Activated CD8-positive, alpha-beta memory T cell treated with anti-CD3 and anti-CD28 coated beads, Interleukin-2, amount 50 U/mL, for 24 hours (primary cell): ENCODE measurements at regions not wholly inside any gene's neighbourhood (a gene's known extent, or its start where the extent isn't known, plus 50 kb on each side); places are given as distances from the start of the nearest gene placed in this dataset.

ENCODE experiments used
- DNase-seq: peaks from one replicate; pipeline ENCODE4 v3.0.0-alpha.2; 2020; ENCODE audit errors: extremely low read depth

DNA sequence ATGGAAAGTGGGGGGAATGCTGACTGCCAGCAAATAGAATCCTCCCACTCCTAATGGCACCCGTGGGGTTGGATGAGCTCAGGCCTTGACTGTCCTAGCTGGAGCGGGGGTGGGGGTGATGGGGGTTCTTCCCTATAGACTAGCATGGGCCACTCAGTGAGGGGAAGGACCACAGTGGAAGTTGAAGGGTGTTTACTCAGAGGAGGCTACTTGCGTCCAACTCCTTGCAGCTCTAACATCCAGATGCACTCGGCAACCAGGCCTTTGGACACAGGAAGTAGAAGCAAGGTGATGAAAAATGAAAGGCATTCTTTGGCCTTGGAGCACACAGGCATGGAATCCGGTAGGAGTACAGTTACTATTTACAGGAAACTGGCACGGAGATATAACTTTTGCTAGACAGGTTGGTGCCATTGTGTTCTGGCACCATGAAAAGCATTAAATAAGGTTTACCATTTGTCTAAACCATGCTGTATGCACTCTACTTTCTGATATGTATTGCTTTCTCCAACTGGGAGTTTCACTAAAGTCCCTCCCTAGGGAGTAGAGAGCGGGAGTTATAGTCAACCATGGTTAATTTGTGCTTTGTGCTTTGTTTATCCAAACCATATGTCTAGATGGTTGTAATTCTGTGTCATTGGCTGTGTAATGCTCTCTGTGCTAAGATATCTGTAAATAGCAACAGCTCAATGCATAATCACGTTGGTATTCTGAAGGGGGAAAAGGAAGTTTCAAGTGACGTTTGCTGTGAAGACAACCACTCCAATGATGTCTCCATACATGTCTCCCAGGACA is 125.3 kb downstream of the TSHZ3 start:
- DNase-seq = no peak

DNA sequence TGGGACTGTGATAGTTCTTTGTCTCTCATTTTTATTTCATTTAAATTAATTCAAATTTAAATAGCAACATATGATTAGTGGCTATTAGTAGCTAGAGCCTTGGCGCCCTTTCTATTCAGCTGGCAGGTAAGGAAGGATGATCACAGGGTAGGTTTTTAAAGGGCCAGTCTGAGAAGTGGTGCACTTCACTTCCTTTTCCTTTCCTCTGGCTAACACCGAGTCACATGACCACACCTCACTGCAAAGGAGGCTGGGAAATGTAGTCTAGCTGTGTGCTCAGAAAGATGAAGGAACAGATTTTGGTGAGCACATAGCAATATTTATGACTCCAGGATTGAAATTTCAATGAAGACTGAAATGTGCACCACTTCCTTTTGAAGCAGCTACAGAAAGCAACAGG is 128.7 kb downstream of the TSHZ3 start:
- no peak for DNase-seq

DNA sequence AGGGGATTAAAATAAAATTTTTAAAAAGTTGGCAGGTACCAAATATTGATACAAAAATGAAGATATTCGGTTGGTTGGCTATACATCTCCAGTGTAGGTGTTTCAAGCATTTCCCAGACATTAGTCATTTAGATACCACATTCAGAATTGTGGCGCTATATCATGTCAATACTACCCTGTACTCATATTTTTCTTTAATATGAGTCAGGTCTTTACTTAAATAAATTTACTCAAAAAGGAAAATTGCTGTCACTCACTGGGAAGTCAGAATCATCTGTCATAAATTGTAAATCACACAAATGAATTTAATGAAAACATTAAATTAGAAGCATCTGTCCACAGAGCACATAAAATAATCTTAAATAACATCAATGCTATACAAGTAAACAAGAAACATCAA is 134.2 kb downstream of the TSHZ3 start:
- no peak for DNase-seq

DNA sequence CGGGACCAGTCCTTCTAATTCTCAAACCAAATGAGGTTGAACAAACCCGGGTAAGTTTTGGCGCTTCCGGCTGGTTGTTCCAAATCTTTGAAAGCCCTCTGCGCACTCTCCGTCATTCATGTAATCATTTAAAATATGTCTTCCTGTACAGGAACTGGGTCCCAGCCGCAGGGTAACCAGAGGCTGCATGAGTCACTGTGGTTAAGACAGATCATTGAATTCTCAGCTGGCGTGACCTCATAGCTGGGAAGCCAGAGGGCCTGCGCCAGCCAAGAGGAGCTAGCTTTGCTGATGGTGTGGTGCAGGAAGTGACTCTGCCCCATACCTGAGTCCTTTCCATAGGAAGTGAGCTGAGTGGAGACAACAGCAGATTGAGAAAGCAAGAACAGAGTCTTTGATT is 135.2 kb downstream of the TSHZ3 start:
- peak; percentile 78 for DNase-seq

DNA sequence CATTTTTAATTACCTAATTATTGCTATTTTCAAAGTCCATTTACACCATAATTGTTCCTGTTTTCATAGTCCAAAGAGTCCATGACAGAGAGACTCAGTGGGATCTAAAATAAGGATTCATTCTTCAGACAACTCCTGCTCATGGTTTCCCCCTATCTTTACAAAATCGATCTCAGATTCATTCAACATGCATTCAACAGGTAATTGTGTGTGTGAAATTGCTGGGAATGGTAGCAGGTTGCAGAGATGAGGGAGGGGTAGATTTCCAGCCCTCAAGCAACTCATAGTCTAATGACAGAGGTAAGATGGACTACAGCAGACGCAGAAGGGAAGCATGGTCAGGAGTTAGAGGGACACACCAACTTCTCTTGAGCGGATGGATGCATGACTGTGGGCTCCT is 138.1 kb downstream of the TSHZ3 start:
- DNase-seq = no peak

DNA sequence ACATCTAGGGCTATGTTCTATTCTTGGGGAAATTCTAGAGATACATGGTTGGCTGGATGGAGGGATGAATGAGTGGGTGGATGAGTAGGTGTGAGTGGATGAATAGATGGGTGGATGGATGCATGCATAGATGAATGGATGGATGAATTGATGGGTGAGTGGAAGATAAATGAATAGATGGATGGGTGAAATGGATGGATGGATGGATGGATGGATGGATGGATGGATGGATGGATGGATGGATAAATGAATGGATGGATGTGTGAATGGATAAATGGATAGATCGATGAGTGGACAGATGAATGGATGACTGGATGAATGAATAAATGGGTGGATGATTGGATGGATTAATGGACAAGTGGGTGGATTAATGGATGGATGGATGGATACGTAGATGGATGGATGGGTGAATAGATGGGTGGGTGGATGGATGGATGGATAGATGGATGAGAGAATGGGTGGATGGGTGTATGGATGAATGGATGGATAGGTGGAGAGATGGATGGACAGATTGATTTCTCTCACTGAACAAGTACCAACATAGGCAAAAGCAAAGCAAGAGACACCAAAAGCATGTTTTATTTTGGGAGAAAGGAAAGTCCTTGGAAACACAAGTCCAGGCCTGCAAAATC is 143.2 kb downstream of the TSHZ3 start:
- DNase-seq = no peak

DNA sequence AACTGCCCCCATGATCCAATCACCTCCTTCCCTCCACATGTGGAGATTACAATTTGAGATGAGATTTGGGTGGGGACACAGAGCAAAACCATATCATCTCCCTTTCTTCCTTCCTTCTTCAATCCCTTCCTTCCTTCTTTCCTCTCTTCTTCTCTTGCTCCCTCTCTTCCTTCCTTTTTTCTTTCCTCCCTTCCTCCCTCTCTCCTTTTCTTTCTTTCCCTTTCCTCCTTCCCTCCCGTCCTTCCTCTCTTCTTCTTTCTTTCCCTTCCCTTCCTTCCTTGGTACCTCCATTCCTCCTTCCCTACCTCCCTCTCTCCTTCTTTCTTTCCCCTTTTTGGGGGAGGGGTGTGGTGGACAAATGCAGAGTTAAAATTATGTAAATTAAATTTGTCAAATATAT is 145.1 kb downstream of the TSHZ3 start:
- no peak for DNase-seq

DNA sequence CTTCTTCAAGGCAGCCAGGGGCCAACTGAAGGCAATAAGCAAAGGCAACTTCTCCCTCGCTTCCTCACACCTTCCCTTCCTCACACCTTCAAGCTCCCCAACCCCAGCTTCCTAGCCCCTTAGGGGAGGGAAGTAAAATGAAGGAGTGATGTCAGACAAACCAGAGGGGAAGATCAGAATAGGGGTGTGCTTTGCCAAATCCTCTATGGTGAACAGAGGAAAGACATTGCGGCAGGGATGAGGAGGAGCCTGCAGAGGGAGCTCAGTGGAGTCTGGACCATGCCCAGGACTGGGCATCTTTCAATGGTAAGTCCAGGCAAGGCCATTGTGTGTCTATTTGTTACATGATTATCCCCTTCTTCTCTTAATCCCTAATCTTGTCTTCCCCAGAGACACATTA is 164.0 kb downstream of the TSHZ3 start:
- no peak for DNase-seq

DNA sequence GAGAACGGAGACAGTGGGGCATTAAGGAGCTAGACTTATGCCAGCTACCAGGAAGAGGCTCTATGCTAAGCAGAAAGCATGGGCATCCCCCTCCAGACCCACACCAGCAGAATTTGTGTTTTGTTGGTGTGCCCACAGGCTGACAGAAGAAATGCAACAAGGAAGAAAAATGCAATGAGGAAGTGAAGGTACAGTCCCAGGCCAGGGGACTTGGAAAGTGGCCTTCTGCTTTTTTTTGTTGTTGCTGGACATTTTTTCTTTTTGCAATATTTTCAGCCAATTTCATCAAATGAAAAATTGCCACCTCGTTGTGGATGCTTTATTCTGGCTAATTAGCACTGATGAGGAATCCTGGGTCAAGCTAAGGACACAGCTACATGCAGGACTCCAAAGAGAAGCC is 167.7 kb downstream of the TSHZ3 start:
- DNase-seq = no peak

DNA sequence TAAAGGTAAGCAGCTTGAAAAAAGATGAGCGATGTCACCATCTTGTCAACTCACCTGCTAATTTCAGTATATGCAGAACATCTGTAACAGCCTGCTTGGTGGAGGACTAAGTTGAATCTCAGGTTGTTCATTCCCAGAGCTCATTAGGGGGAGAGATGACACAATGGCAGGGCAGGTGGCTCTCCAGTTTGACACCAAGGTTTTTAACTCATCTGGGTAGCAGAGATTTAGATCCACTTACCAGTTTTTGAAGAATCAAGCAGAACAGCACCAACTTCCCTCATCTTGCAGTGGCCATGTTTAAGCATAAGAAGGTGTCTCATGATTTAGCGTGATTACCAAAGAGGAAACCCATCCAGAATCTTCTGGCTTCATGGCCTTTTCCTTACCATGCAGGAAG is 168.3 kb downstream of the TSHZ3 start:
- DNase-seq = no peak

DNA sequence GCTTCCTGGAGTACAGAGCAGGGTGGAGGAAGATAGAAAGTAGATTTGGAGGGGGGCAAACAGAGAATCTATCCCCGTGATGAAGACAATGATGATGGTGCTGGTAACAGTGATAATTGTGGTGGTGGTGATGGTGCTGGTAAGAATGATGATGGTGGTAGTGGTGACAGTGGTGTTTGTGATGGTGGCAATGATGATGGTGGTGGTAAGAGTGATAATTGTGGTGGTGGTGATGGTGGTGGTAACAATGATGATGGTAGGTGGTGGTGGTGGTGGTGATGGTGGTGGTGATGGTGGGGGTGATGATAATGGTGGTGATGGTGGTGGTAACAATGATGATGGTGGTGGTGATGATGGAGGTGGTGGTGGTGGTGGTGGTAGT is 169.8 kb downstream of the TSHZ3 start:
- no peak for DNase-seq

DNA sequence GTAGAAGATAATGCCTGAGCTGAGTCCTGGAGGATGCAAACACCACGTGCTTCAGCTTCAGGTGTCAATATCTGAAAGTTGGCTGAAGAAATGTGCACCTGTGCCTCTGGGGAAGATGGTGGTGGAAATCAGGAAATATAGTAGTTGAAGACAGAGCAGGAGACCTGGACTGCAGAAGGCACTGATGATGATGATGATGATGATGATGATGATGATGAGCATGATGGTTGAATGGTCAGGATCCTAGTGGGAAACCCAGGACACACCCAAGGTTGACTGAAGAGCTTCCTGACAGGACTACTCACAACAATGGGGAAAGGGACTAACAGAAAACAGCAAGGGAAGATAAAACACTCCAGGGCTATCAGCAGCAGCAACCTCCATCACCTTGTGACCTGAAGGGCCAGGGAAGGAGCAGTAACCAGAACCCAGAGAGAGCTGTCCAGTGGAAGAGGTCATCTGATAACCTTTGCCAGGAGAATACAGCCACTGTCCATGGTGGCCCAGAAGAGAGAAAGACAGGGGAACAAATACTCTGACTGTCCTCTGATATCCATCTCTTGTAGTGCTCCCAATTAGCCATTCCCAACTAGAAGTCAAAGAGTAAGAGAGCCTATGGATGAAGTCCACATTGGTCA is 170.3 kb downstream of the TSHZ3 start:
- DNase-seq = no peak

DNA sequence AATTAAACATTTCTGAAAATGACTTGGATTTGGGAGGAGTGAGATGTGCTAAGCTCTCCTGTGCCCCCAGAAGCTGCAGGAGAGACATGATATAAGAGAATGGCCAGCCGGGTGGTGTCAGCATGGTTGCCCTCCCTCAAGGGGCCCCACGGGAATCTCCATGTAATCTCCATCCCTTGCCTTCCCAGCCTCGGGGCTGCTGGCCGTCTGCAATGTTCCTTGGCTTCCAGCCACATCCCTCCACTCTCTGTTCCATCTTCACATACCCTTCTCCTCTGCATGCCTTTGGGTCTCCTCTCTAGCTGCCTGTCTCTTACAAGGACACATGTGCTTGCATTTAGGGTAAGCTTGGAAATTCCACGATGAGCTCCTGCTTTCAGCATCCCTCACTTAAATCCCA is 172.0 kb downstream of the TSHZ3 start:
- DNase-seq = no peak

DNA sequence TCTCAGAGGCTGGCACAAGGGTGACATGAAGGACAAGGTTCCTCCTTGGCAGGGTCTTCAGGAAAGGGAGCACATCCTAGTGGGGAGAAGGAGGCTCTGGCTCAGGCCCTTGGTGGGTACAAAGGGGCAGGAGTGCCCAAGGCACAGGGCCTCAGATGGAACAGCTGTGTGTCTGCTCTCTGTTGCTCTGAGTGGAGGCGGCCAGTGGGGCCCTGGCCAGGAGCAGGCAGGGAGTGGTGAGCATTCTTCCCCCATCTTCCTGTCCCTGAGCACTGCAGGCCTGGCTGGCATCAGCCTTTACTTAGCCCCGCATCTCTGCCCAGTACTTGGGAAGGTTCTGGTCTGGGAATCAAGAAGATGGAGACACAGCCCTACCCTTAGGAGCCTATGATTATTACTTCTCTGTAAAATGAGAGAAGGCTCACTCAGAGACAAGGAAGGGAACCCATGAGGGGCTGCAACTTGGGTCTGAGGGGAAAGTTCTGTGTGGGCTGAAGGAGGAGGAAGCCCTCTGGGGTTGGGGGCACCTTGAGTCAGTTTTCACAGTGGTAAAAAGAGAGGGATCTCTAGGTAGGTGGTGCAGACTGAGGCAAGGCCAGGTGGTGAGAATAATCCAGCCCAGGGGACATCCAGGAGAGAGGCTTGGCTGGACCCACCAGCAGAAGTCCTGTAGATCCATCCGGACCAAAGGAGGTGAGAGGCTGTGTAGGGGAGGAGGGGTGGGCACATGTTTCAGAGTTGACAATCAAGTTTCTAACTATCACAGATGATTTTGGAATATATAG is 173.5 kb downstream of the TSHZ3 start:
- no peak for DNase-seq

DNA sequence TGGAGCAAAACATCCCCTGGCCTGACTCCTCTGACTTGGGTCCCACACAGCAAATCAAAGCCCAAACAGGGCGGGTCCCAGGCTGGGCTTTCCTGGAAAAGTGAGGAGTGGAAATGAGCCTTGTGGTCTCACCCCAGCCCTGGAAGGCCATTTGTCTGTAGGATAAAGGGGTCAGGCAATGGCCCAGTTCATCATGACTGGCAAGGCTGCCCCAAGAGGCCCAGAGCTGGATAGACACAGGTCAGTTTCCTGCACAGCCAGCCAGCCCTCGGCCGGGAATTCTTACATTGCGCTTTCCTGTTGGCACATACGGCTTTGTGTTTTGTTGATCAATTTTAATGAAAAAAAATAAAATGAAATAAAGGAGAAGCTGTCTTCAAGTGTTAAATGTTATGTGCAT is 174.3 kb downstream of the TSHZ3 start:
- no peak for DNase-seq

DNA sequence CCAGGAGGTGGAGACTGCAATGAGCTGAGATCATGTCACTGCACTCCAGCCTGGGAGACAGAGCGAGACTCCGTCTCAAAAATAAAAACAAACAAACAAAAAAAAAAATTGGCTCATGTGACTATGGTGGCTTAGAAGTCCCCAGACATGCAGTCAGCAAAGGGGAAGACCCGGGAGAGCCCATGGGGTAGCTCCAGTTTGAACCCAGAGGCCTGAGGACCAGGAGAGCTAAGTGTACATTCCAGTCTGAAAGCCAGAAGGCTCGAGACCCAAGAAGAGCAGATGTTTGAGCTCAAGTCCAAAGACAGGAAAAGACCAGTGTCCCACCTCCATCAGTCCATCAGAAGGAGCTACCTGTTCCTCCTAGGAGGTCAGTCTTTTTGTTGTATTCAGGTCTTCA is 175.2 kb downstream of the TSHZ3 start:
- DNase-seq = no peak

DNA sequence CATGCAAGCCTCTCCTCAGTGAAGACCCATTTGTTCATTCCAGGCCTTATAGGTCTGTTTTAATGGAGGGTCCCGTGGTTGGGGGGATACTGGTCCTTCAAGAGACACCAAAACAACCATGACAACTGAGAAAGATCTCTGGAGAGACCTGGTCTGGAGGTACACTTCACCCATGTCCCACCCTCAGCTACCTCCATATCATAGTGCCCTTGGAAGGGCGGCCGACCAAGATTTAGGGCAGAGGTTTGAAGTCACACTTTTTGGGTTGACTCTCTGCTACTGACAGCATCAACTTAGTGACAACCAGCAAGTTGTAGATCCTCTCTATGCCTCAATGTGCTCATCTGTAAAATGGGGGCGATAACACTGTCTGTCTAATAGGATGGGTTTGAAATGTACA is 177.3 kb downstream of the TSHZ3 start:
- DNase-seq = no peak

DNA sequence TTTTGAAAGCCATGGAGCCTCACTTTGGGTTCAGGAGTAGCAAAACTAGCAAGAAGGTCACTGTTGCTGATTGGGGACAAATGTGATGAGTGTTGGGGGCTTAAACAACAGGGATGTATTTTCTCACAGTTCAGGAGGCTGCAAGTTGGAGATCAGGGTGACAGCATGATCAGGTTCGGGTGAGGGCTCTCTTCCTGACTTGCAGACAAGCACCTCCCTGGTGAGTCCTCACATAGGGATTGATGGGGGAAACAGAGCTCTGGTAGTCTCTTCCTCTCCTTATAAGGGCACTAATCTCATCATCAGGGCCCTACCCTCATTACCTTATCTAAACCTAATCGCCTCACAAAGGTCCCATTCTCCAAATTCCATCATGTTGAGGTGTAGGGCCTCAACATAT is 179.2 kb downstream of the TSHZ3 start:
- DNase-seq = no peak

DNA sequence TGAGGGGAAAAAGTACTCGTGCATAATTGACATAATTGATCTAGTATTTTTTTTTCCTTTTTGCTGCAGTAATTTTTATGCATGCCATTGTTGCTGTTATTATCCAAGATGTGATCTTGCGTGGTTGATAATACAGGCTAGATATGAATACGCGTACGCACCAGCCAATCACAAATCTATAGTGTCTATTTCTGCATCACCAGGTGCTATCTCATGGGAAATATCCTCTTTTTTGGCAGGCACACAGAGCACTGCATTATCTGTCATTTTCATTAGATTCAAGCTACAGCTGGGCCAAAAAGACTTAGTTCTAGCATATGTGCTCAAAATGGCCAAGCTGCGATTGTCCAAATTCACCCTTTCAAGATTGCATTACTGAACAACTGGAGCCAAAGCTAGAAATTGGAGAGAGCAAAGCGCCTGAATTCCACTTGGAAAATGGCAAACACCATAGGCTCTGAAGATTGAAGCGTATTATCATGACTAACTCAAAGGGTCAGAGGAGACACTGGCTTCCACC is 181.1 kb downstream of the TSHZ3 start:
- no peak for DNase-seq

DNA sequence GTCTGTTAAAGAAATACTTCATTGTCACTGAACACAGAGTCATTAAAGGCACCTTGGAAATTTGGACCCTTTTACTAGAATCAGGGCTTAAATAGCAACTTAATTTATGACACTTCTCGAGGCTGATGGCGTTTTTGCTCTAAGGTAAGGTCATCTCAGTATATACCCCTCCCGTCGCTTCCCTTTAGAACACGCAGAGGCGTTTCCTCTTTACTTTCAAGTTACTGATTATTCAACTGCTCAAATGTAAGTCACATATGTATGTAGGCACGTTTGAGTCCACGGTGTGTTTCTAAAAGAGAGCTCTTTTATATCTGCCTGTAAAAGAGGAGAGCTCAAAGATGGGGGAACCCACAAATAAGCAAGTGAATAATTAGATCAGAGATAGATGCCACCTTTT is 181.5 kb downstream of the TSHZ3 start:
- no peak for DNase-seq

DNA sequence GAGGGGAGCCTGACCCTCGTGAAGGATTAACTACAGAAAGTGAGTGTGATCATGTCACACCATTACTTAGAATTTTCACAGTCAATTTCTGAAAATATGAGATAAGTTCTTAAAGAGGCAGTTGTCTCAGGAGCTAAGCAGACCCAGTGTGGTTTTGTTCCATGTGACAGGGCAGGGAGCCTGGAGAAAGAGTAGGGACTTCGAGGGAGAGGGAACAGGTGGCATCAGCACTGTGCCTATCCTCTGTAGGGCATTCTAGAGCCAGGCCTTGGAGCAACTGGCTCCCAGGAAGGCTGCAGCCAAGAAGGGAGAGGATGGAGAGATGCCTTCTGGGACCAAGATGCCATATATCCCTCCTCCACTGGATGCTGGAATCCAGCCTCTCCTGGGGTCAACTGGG is 183.0 kb downstream of the TSHZ3 start:
- DNase-seq = no peak

DNA sequence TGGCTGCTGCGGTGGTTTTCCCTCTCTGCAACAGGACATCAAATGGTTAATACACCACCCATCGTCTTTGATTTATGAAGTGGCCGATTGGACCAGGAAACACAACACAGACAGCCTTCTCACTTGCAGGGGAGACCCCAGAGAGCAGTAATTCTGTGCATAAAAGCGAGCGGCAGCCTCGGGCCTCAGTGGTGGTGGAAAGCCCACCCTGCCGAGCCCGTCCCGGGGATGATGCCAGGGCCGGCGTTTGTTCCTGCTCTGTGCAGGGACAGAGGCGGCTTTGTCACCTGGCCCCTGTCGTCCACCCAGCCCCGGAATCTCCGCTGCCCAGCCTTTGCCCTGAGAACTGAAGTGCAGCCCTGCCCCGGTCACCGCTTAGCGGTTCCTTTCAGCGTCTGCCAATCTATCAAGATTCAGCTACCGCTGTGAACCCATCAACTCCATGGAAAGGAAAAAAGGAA is 184.4 kb downstream of the TSHZ3 start:
- DNase-seq = no peak
